ENCODE measurements at regions not wholly inside any gene's neighbourhood (a gene's known extent, or its start where the extent isn't known, plus 50 kb on each side); places are given as distances from the start of the nearest gene placed in this dataset.
"Not testable (repeated sequence)": the region's sequence is repeated elsewhere in the genome, so short reads cannot be mapped to it uniquely, and the experiment has no call there.

- peaks cover 27% of the 10 kb centered on the region for H3K27me3 Mint-ChIP-seq
- Histone ChIP-seq H3K27me3 (ENCODE audit: control insufficient read depth, insufficient read depth, low read length) (no peaks in the 10 kb centered on the region), H3K27ac (ENCODE audit: insufficient read depth, low read length, poor library complexity, severe bottlenecking) (no peak overlapping the region), H3K4me3 (ENCODE audit: low read depth, low read length) (no peak overlapping the region), H3K9me3 (ENCODE audit: control insufficient read depth in 2 of 2, low read length in 2 of 2) (no peaks in the 10 kb centered on the region), H3K4me1 (ENCODE audit: control insufficient read depth, insufficient read depth, low read length, poor library complexity, severe bottlenecking) (no peaks in the 10 kb centered on the region), H3K36me3 (ENCODE audit: control insufficient read depth, insufficient read depth, low read length) (no peaks in the 10 kb centered on the region)
- DNase-seq = no peak
- H3K9me3 Mint-ChIP-seq = peaks cover 0 to 5% (median 0%) of the 10 kb centered on the region in 7 donors
- no peak overlapping the region for H3K27ac Mint-ChIP-seq
- no peaks in the 10 kb centered on the region for H3K4me1 Mint-ChIP-seq
- H3K4me3 Mint-ChIP-seq = no peak overlapping the region
- no peaks in the 10 kb centered on the region for H3K36me3 Mint-ChIP-seq
- ATAC-seq (ENCODE audit: low read depth in 2 of 2) = no peak
Observed at GRCh38 chr5:54390015-54390414, 65.5 kb upstream of the HSPB3 start.

DNA sequence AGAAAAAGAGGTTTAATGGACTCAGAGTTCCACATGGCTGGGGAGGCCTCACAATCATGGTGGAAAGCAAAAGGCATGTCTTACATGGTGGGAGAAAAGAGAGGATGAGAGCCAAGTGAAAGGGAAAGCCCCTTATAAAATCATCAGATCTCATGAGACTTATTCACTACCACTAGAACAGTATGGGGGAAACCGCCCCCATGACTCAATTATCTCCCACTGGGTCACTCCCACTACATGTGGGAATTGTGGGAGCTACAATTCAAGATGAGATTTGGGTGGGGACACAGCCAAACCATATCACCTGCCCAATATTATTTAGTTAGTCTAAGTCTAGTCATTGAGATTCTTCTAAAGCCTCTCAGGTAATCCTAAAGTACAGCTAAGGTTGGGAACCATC is 66.1 kb upstream of the HSPB3 start:
- not testable (repeated sequence) for H3K36me3 ChIP-seq (ENCODE audit: control insufficient read depth, insufficient read depth, low read length); H3K9me3 Mint-ChIP-seq; H3K4me1 ChIP-seq (ENCODE audit: control insufficient read depth, insufficient read depth, low read length, poor library complexity, severe bottlenecking); H3K27ac ChIP-seq (ENCODE audit: insufficient read depth, low read length, poor library complexity, severe bottlenecking); H3K4me3 ChIP-seq (ENCODE audit: low read depth, low read length); ATAC-seq (ENCODE audit: low read depth in 2 of 2); H3K4me1 Mint-ChIP-seq; DNase-seq; H3K4me3 Mint-ChIP-seq; H3K27me3 ChIP-seq (ENCODE audit: control insufficient read depth, insufficient read depth, low read length); H3K27ac Mint-ChIP-seq; H3K9me3 ChIP-seq (ENCODE audit: control insufficient read depth in 2 of 2, low read length in 2 of 2); H3K36me3 Mint-ChIP-seq
- peaks cover 27% of the 10 kb centered on the region for H3K27me3 Mint-ChIP-seq

- H3K36me3 Mint-ChIP-seq = no peaks in the 10 kb centered on the region
- ATAC-seq (ENCODE audit: low read depth in 2 of 2) = no peak
- peaks cover 0 to 5% (median 0%) of the 10 kb centered on the region in 7 donors for H3K9me3 Mint-ChIP-seq
Observed at GRCh38 chr5:54388811-54389210, 66.7 kb upstream of the HSPB3 start.

DNA sequence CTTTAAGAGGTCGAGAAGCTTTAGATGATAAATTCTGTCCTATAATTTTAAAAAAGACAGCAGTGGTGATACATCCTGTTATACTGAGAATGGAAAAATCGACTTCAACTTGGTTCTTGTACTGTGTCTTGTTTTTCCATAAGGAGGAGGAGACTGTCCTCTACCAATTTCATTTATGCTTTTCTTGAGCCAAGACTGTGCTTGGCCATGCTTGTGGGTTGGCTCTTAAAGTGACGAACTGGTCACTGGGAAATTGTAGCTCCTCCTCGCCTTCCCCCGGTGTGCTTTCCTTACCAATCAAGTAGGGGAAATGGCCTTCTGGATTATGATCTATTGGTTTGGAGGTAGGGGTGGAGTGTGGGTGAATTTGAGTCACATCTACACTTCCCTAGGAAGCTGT is 67.1 kb upstream of the HSPB3 start:
- no peak for ATAC-seq (ENCODE audit: low read depth in 2 of 2)

More at GRCh38 chr5:54388811-54389210, 66.7 kb upstream of the HSPB3 start:
- no peak overlapping the region for H3K4me3 ChIP-seq (ENCODE audit: low read depth, low read length)
- peaks cover 1% of the 10 kb centered on the region for H3K27me3 ChIP-seq (ENCODE audit: control insufficient read depth, insufficient read depth, low read length)
- no peak overlapping the region for H3K4me3 Mint-ChIP-seq
- no peaks in the 10 kb centered on the region for H3K4me1 ChIP-seq (ENCODE audit: control insufficient read depth, insufficient read depth, low read length, poor library complexity, severe bottlenecking)
- no peak overlapping the region for H3K27ac ChIP-seq (ENCODE audit: insufficient read depth, low read length, poor library complexity, severe bottlenecking)
- DNase-seq = no peak
- H3K27ac Mint-ChIP-seq = no peak overlapping the region
- no peaks in the 10 kb centered on the region for H3K36me3 ChIP-seq (ENCODE audit: control insufficient read depth, insufficient read depth, low read length)
- peaks cover 21% of the 10 kb centered on the region for H3K27me3 Mint-ChIP-seq
- H3K9me3 ChIP-seq (ENCODE audit: control insufficient read depth in 2 of 2, low read length in 2 of 2) = no peaks in the 10 kb centered on the region
- H3K4me1 Mint-ChIP-seq = no peaks in the 10 kb centered on the region

GRCh38 chr5:54387659-54388232 is 67.8 kb upstream of the HSPB3 start:
- Mint-ChIP-seq H3K4me3 (no peak overlapping the region), H3K36me3 (no peaks in the 10 kb centered on the region)

More for the DNA sequence above, 67.1 kb upstream of the HSPB3 start:
- Histone ChIP-seq H3K4me3 (ENCODE audit: low read depth, low read length) (no peak overlapping the region), H3K4me1 (ENCODE audit: control insufficient read depth, insufficient read depth, low read length, poor library complexity, severe bottlenecking) (no peaks in the 10 kb centered on the region), H3K27ac (ENCODE audit: insufficient read depth, low read length, poor library complexity, severe bottlenecking) (no peak overlapping the region), H3K9me3 (ENCODE audit: control insufficient read depth in 2 of 2, low read length in 2 of 2) (no peaks in the 10 kb centered on the region), H3K36me3 (ENCODE audit: control insufficient read depth, insufficient read depth, low read length) (no peaks in the 10 kb centered on the region), H3K27me3 (ENCODE audit: control insufficient read depth, insufficient read depth, low read length) (peaks cover 1% of the 10 kb centered on the region)
- H3K9me3 Mint-ChIP-seq = peaks cover 0 to 5% (median 0%) of the 10 kb centered on the region in 7 donors
- H3K36me3 Mint-ChIP-seq = no peaks in the 10 kb centered on the region
- H3K4me1 Mint-ChIP-seq = no peaks in the 10 kb centered on the region
- H3K27ac Mint-ChIP-seq = no peak overlapping the region
- H3K4me3 Mint-ChIP-seq = no peak overlapping the region
- DNase-seq = no peak
- H3K27me3 Mint-ChIP-seq = peaks cover 17% of the 10 kb centered on the region

GRCh38 chr5:54387031-54387430 is 68.5 kb upstream of the HSPB3 start:
- Mint-ChIP-seq H3K9me3 (no peaks in the 10 kb centered on the region), H3K4me1 (no peaks in the 10 kb centered on the region), H3K4me3 (no peak overlapping the region), H3K36me3 (no peaks in the 10 kb centered on the region), H3K27ac (no peak overlapping the region), H3K27me3 (peaks cover 17% of the 10 kb centered on the region)
- no peaks in the 10 kb centered on the region for H3K36me3 ChIP-seq (ENCODE audit: control insufficient read depth, insufficient read depth, low read length)
- no peaks in the 10 kb centered on the region for H3K4me1 ChIP-seq (ENCODE audit: control insufficient read depth, insufficient read depth, low read length, poor library complexity, severe bottlenecking)
- no peaks in the 10 kb centered on the region for H3K9me3 ChIP-seq (ENCODE audit: control insufficient read depth in 2 of 2, low read length in 2 of 2)
- peaks cover 1% of the 10 kb centered on the region for H3K27me3 ChIP-seq (ENCODE audit: control insufficient read depth, insufficient read depth, low read length)
- ATAC-seq (ENCODE audit: low read depth in 2 of 2) = no peak
- H3K4me3 ChIP-seq (ENCODE audit: low read depth, low read length) = no peak overlapping the region
- H3K27ac ChIP-seq (ENCODE audit: insufficient read depth, low read length, poor library complexity, severe bottlenecking) = no peak overlapping the region
- DNase-seq = no peak

More at GRCh38 chr5:54387659-54388232, 67.8 kb upstream of the HSPB3 start:
- Histone ChIP-seq H3K27ac (ENCODE audit: insufficient read depth, low read length, poor library complexity, severe bottlenecking) (no peak overlapping the region), H3K4me1 (ENCODE audit: control insufficient read depth, insufficient read depth, low read length, poor library complexity, severe bottlenecking) (no peaks in the 10 kb centered on the region), H3K36me3 (ENCODE audit: control insufficient read depth, insufficient read depth, low read length) (no peaks in the 10 kb centered on the region), H3K9me3 (ENCODE audit: control insufficient read depth in 2 of 2, low read length in 2 of 2) (no peaks in the 10 kb centered on the region), H3K27me3 (ENCODE audit: control insufficient read depth, insufficient read depth, low read length) (peaks cover 1% of the 10 kb centered on the region), H3K4me3 (ENCODE audit: low read depth, low read length) (no peak overlapping the region)
- no peaks in the 10 kb centered on the region for H3K4me1 Mint-ChIP-seq
- no peaks in the 10 kb centered on the region for H3K9me3 Mint-ChIP-seq
- H3K27me3 Mint-ChIP-seq = peaks cover 17% of the 10 kb centered on the region
- no peak overlapping the region for H3K27ac Mint-ChIP-seq
- DNase-seq (no peak), ATAC-seq (ENCODE audit: low read depth in 2 of 2) (no peak)

- Mint-ChIP-seq H3K4me3 (no peak overlapping the region), H3K36me3 (no peaks in the 10 kb centered on the region), H3K9me3 (no peaks in the 10 kb centered on the region), H3K4me1 (no peaks in the 10 kb centered on the region), H3K27ac (no peak overlapping the region), H3K27me3 (peaks cover 17% of the 10 kb centered on the region)
- ATAC-seq (ENCODE audit: low read depth in 2 of 2) = no peak
- Histone ChIP-seq H3K4me1 (ENCODE audit: control insufficient read depth, insufficient read depth, low read length, poor library complexity, severe bottlenecking) (no peaks in the 10 kb centered on the region), H3K27ac (ENCODE audit: insufficient read depth, low read length, poor library complexity, severe bottlenecking) (no peak overlapping the region), H3K9me3 (ENCODE audit: control insufficient read depth in 2 of 2, low read length in 2 of 2) (no peaks in the 10 kb centered on the region), H3K4me3 (ENCODE audit: low read depth, low read length) (no peak overlapping the region), H3K27me3 (ENCODE audit: control insufficient read depth, insufficient read depth, low read length) (peaks cover 1% of the 10 kb centered on the region), H3K36me3 (ENCODE audit: control insufficient read depth, insufficient read depth, low read length) (no peaks in the 10 kb centered on the region)
- DNase-seq = no peak
Observed at GRCh38 chr5:54385994-54386393, 69.5 kb upstream of the HSPB3 start.

GRCh38 chr5:54384356-54384933 is 71.1 kb upstream of the HSPB3 start:
- peaks cover 1% of the 10 kb centered on the region for H3K27me3 ChIP-seq (ENCODE audit: control insufficient read depth, insufficient read depth, low read length)
- H3K4me3 ChIP-seq (ENCODE audit: low read depth, low read length) = no peak overlapping the region
- H3K4me1 ChIP-seq (ENCODE audit: control insufficient read depth, insufficient read depth, low read length, poor library complexity, severe bottlenecking) = no peaks in the 10 kb centered on the region
- no peak overlapping the region for H3K27ac Mint-ChIP-seq
- peaks cover 21% of the 10 kb centered on the region for H3K27me3 Mint-ChIP-seq
- ATAC-seq (ENCODE audit: low read depth in 2 of 2) (no peak), DNase-seq (no peak)
- peaks cover 0 to 3% (median 0%) of the 10 kb centered on the region in 7 donors for H3K9me3 Mint-ChIP-seq
- H3K36me3 ChIP-seq (ENCODE audit: control insufficient read depth, insufficient read depth, low read length) = no peaks in the 10 kb centered on the region
- H3K36me3 Mint-ChIP-seq = no peaks in the 10 kb centered on the region
- no peaks in the 10 kb centered on the region for H3K9me3 ChIP-seq (ENCODE audit: control insufficient read depth in 2 of 2, low read length in 2 of 2)
- H3K4me3 Mint-ChIP-seq = no peak overlapping the region
- no peaks in the 10 kb centered on the region for H3K4me1 Mint-ChIP-seq
- no peak overlapping the region for H3K27ac ChIP-seq (ENCODE audit: insufficient read depth, low read length, poor library complexity, severe bottlenecking)
